GM21526 (cell line): ENCODE measurements at regions not wholly inside any gene's neighbourhood (a gene's known extent, or its start where the extent isn't known, plus 50 kb on each side); places are given as distances from the start of the nearest gene placed in this dataset.

Source experiments
- ATAC-seq: cut with Tn5 transposase; IDR thresholded peaks from one replicate; pipeline ENCODE4 v1.9.1; 2021; ENCODE audit warnings: moderate library complexity; ENCODE audit not compliant: unreplicated experiment, low FRiP score

DNA sequence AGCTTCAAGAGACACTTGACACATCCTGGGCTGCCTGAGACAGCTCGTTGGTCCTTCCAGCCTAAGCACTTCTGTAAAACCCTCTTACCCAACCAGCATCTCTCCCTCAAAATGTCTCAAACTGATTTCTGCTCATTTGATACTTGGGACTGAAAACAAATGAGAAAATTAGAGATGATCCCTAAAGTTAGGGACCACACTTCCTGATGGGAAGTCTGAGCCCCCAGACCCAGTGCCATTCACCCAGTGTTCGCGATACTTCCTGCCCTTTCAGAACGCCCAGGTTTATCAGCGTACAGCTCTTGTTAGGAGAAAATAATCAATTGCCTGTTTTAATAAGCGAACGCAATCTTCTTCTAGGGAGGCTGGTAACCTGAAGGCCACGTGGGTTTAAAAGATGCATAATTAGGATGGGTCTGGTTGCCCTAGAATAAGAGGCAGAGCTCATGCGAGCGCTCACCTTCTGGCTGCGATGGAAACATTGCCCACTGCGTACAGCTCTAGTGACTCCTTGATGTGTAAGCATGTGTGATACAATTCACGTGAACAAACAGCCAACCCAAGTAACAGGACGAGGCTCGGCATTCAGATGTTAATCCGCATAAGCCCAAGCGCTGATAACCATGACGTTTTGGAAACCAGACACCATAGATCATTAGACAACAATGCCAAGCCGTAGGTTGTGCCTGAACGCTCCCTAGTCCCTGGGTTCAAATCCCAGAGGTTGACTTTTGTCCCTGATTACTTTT lies 213.1 kb downstream of the FOXL1 start:
- ATAC-seq, result no peak

DNA sequence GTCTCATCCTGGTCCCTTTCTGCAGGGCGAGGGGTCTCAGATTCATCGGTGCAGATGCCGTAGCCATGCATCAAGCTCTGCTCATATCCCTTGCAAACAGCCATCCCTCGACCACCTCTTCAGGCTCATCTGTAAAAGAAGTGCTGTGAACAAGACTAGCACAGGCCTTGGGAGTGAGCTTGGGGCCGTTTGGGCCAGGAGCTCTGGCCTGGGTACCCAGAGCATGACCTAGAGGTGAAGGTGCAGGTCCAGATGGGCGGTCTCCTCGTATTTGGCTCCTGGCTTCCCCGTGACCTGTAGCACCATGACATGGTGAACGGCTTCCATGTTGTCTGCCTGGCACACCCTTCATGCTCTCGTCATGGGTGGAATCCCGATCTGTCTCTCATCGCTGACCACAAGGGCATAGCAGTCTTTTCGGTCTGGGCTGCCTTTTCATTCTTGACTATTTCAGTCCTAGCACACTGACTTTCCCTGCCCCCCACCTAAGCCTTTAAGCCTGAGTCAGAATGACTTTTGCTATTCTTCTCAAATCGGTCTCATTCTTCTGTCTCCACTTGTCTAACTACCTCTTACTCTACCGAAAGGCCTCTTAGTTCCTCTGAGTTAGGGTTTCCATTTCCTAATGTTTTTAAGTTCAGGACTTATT lies 216.0 kb downstream of the FOXL1 start:
- ATAC-seq, result no peak

DNA sequence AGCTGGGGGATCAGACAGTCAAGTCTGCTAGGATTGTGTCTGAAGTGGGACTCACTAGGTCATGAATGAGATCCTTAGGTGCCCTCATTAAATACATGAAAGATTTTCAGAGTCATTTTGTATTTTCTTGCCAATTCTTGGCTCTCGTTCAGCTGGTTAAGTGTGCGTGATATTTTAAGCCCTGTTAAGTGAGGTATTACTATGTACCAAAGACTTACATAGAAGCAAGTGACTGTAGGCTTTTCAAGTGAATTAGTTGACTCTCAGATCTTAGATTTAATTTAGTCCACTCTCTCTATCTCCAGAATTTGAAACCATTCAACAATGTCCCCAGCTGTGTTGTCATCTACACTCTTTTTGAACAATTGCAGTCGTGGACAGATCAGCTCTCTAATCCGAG lies 219.4 kb downstream of the FOXL1 start:
- ATAC-seq, result no peak

DNA sequence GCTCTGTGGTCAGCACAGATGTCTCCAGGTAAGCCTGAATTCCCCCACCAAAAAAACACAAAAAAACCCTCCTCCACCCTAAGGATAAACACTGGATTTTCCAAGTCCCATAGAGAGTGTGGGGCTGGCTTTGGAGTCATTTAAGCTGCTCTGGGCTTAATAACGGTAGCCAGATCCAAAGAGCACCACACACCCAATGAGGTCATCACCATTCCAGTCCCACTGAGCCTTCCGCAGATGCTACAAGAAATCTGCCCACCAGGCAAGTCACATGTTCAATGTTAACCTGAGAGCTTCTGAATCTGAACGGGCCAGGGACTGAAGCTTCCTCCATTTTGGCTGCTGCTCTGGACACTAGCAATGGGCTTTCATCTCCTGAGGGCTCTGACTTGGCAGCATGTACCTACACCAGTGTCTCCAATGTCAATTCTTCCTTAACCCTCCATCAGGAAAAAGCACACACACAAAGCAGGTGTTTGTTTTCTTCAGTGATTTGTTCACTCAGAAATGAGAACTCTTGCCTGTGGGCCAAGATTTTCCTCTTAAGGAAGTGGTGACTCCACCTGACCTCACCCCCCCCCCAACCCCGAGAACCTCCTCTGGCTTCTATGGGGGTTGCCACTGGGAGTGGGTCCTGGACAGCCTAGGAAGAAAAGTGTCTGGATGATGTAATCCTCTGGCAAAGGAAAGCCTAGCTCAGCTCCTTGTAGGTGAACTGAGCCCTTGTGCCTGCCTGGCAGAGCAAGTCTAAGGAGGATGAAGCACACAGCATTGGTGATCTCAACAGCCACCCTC lies 220.1 kb downstream of the FOXL1 start:
- no peak for ATAC-seq

DNA sequence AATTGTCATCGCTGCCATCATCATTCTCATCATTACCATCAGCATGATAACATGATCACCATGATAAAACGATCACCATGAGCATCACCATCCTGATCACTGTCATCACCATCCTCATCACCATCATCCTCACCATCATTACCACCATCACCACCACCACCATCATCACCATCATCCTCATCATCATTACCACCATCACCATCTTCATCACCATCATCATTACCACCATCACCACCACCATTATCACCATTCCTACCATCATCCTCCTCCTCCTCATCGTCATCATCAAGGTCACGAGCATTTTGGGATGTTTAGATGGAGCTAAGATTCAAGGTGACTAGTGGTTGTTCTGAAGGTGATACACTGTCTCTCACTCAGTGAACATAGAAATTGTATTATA lies 221.0 kb downstream of the FOXL1 start:
- no peak for ATAC-seq

DNA sequence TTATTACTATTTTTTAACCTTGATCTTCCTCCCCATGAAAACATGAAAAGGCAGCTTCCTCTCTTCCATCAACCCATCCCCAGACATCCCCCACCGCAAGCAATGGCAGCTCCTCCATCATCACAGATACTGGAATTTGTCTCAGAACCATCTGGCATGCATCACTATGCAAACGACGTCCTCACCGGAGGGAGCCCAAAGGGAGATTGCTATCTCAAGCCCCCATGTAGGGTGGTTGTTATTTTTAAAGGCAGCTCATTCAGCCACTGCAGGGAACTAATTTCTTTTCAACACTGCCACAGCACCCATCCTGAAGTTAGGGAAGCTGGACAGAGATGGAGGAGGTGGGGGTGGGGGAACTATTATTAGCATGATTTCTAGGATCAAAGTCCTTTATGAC lies 222.5 kb downstream of the FOXL1 start:
- no peak for ATAC-seq

DNA sequence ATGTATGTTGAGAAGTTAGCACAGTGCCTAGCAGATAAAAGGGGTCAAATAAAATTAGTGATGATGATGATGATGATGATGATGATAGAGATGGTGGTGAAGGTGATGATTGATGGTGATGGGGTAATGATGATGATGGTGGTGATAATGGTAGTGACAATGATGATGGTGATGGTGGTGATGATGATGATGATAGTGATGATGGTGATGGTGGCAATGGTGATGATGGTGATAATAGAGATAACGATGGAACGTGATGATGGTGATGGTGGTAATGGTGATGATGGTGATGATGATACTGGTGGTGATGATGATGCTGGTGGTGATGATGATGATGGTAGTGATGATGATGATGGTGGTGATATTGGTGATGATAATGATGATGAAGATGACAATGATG lies 223.7 kb downstream of the FOXL1 start:
- no peak for ATAC-seq

DNA sequence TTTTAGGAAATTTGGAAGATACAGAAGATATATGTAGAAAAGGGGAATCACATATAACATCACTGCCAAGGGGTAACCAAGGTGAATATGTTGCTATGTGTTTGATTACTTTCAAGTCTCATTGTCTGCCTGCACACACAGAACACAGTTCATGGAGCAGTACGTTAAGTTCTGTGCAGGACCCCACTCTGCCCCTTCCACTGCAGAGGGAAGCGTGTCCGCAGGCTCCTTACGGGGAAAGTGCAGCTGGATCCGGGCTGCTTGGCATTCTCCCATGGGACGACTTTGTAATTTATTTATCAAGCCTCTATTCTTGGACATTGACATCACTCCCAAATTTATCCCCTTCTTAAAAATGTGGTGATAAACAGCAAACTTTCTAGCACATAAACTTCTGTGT lies 226.8 kb downstream of the FOXL1 start:
- no peak for ATAC-seq

DNA sequence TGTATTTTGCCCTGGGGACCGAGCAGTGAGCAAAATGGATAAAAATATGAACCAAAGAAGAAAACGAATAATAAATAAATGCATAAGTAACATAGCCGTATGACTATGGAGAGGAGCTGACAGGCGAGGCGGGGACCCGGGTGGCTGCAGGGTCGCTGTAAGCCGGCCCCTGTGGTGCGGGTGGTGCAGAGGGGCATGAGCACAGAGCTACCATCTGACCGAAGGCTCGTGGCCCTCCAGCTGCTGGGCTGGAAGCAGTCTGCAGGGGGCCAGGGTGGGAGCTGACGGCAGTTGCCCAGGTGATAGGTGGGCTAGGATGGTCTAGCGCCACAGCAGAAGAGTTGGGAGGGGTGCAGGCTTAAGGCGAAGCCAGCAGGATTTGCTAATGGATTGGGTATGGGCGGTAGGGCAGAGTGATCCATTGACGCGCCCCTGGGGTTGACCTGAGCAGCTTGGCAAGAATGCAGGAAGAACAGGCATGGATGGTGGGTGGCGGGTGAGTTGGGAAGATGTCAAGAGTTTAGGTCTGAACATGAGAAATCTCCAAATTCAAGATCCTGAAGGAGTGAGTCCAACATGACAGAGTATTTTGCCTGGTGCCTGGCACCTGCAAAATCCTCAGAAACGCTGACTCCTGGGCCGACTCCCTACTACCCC lies 228.0 kb downstream of the FOXL1 start:
- no peak for ATAC-seq

DNA sequence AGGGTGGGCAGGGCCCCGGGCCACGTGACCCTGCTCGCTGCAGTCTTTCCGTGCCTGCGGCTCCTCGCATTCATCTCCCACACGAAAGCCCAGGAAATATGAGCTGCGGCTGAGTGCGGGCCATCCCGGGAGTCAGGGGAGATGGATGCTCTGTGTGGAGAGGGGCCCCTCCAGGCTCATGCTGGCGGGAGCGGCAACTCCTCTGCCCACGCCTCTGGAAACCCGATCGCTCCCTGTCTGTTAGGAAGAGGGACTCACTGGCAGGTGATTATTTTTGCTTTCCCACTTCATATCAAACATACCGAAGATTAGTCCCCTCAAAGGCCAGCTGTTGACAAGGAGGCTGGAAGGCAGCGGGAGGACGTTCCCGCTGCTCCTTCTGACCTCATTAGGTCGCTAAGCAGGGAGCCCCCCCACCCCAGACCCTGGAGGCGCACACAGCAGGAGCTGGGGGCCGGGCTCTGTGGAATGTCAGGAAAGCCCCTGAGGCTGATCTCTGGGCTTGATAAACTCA lies 228.5 kb downstream of the FOXL1 start:
- no peak for ATAC-seq

DNA sequence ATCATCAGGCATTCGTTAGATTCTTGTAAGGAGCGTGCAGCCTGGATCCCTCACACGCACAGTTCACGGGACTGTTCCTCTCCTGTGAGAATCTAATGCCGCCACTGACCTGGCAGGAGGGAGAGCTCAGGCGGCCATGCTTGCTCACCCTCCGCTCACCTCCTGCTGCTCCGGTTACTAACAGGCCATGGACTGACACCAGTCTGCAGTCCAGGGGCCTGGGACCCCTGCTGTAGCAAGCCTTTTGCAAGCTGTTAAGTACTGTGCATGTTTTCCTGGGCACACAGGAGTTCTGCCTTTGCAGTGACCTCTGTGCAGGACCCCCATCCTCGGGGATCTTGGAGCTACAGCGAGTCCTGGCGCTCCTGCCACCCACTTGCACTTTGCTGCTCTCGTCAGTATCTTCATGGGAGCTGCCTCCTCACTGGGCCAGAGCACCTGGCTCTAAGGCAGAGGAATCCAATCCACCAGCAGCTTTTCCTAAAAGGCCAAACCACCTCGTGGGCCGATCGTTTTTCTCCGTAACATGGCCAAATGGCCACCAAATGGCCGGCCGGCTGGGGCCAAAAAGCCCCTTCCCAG lies 230.6 kb downstream of the FOXL1 start:
- ATAC-seq, result no peak

DNA sequence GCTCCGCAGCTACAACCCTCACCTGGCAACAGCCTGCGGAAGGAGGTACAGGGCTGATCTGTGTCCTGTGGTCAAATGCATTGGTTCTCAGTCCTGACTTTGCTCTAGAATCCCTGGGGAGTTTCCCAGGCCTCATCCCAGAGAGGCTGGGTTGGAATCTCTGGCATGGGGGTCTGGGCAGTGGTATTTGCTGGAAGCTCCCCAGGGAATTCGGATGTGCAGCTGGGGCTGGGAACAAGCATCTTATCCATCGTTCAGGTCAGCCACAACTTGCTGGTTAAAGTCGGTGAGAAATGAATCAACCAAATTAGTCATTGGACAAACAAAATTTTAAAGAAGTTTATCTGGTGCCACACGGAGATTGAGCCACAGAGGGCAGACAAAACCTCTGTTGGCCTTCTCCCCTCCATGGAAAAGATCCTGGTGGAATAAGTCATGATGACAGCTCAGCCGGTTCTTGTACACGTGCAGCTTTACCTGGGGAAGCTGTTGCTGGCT lies 231.2 kb downstream of the FOXL1 start:
- no peak for ATAC-seq

DNA sequence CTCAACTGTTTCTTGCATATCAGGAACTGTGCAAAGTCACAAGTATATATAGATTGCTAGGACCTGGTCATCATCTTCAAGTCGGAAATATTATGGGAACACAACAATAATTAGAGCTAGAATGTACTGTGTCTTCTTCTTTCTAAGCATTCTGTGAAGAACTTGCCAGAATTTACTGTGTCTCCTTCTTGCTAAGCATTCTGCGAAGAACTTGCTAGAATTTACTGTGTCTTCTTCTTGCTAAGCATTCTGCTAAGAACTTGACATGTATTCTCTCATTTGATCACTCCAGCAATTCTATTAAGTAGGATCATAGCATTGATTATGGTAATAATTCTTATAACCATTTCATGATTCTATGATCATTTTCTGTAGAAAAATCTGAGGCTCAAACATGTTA lies 231.7 kb downstream of the FOXL1 start:
- no peak for ATAC-seq

DNA sequence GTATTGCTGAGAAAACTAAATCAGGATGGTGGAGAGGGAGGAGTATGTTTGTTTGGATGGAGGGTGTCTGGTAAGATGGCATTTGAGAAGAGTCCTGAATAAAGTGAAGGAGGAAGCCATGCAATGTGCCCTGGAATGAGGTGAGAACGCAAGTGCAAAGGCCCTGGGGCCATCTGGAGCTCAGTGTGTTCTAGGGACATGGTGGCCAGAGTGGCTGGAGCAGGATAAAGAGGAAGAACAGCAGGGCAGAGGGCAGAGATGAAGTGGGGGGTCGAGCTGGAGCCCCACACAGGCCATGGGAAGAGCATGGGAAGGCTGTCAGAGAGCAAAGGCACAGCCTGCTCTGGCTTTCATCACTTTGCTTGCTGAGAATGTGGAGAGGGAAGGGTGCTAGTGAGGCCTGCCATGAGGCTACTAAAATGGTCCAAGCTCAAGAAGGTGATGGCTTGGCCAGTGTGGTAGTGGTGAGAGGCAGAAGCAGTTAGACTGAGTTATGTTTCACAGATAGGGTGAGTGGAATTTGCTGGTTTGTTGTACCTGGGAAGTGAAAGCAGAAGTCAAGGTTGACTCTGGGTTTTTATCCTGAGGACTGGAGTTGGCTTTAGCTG lies 234.1 kb downstream of the FOXL1 start:
- ATAC-seq, result no peak

DNA sequence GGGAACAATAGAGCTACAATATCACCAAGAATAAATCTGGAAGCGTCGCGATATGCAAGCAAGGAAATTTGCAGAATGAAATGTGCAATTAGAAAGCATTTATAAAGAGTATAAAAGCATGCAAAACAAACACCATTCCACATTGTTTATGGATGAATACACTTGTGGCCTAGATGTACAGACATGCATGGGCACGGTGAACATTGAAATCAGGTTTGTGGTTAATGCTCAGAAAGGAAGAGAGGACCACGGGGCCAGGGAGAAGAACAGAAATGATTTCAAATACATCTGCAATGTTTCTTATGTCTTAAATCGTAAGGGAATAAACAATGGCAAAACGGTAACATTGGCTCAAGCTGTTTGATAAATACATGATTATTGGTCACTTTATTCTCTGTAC lies 235.9 kb downstream of the FOXL1 start:
- no peak for ATAC-seq

DNA sequence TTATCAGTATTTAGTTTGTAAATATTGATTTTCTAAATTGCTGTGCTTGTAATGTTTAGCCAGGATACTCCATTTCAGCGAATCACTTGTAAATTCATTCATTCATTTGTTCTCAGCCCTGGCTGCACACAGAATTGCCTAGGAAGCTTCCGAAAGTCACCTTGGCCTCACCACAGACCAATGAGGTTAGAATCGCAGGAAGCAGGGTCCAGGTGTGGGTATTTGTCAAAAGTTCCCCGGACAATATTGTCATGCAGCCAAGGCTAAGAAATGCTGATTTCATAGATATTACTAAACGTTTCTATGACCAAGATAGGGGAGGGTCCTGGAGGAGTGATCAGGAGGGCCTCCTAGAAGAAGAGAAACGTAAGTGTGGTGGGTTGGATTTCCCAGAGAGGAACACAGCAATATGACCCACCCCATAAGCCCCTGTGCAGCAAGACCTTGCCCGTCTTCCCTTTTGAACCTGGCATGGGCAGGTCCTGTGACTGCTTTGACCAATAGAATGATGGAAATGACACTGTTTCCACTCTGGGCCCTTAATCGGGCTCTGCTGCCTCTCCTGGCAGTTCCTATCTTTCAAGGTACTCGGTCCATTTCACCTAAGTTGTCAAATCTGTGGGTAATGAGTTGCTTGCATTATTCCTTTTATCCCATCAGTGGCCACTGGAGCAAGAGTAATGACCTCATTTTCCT lies 238.7 kb downstream of the FOXL1 start:
- no peak for ATAC-seq

DNA sequence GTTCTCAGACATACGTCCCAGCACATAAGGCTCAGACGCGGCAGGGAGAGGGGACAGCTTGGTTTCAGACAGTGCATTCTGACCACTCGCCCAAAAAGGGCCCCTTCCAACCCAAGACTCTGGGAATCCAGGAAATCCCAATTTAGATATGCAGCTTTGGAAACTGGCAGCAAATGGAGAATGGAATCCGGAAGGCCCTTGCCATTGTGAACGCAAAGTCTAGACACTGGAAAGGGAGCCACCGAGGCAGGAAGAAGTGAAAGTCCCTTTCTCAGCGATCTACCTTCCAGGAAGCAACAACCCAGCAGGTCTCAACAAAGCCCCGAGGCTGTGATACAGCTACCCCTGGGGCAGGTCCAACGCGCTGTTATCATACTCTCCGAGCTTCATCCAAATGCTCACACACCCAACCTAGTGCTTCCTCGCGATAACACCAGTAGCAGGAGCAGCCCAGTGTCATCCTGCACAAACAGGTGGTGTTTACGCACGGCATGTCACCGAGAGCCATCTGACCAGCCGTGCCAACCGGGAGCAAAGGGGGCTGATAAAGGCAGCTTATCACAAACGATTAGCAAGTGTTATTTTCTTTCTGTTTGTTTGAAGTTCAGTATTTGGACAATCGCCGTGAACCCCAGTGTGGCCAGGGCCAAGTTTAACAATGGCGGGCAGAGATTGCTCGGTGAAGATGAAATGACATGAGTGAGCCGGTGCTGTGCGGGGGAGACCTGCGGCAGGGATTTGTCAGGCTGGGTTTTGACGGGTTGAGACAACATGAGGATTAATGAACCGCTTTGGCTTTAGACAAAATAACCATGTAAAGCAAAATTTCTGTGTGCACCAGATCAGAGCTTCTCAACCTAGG lies 240.6 kb downstream of the FOXL1 start:
- ATAC-seq, result no peak

DNA sequence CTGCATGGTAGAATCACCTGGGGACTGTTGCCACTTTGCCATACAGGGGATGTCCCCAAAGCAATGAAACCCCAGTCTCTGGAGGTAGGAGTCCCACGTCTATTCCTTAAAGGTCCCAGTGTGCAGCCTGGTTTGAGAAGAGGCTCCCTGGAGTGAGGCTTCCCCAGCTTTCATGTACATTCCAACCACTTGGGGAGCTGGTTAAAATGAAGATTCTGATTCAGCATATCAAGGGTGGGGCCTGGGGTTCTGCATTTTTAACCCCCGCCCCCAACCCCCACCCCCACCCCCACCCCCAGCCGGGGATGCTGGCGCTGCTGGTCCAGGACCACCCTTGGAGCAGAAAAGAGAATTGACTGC lies 241.2 kb downstream of the FOXL1 start:
- ATAC-seq, result no peak

DNA sequence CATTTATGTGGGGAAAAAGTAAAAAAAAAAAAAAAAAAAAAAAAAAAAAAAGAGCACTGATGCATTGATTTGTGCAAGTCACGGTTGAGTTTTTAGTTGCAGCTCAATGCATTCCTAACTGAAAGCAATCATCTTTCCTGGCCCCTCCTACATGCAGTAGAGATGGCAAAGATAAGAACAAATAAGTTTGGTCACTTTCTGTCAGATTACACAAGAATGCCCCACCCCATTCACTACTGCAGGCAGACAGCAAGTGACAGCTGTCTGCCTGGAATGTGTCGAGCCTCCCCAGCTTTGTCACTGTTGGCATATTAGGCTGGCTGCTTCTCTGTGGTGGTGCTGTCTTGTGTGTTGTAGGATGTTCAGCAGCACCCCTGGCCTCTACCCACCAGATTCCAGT lies 243.5 kb downstream of the FOXL1 start:
- no peak for ATAC-seq
